ENCODE measurements at regions not wholly inside any gene's neighbourhood (a gene's known extent, or its start where the extent isn't known, plus 50 kb on each side); places are given as distances from the start of the nearest gene placed in this dataset.

DNA sequence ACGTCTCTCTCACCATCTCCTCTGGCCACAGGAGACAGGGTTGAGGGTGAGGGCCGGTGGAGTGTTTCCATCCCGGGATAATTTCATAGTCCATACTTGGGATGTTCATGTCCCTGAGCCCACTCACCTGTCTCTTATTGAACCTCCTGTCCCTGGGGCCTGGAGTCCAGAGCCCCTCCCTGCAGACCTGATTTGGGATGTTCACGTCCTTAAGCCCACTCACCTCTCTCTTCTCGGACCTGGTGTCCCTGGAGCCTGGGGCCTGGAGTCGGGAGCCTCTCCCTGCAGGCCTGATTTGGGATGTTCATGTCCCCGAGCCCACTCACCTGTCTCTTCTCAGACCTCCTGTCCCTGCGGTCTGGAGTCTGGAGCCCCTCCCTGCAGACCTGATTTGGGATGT, 868.2 kb downstream of the BRD1 start:
- H3K27ac ChIP-seq = no peak overlapping the region
- no peaks in the 10 kb centered on the region for H3K4me1 ChIP-seq
- intact Hi-C loops (cut with DNase I; ENCODE audit: low total_unique reads) = no loop called here
- 78 to 85% (median 80%) methylated on average over 8 of the region's 8 CpGs for WGBS, 5 donors
- TF ChIP-seq EP300 (IDR thresholded peaks at IDR 0.05) (no peak), POLR2AphosphoS5 (IDR thresholded peaks at IDR 0.05) (no peak), CTCF (IDR thresholded peaks at IDR 0.05) (no peak), POLR2A (IDR thresholded peaks at IDR 0.05) (no peak)
- no peaks in the 10 kb centered on the region for H3K36me3 ChIP-seq
- peak in 1 of 2 donors; percentile 9 for DNase-seq
- H3K27me3 ChIP-seq = peaks cover 0 to 42% (median 10%) of the 10 kb centered on the region in 3 donors
- no peak overlapping the region for H3K4me3 ChIP-seq
- peaks cover 0 to 12% (median 6%) of the 10 kb centered on the region in 4 donors for H3K9me3 ChIP-seq

DNA sequence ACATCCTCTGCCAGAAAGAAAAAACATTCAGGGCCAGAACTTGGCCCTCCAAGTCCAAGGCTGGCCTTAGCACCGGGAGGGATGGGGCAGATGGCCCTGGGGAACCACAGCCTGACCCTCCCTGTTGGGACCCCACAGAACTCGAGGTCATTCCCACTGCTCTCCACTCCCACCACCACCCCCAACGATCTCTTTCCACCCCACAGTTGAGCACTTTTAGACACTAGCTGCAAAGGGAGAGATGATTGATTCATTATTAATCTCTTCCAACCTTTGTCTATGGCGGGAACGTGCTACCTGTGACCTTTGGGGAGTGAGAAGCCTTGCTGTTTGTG, 869.7 kb downstream of the BRD1 start:
- WGBS, 5 donors = 66 to 78% (median 74%) methylated on average over 5 of the region's 5 CpGs
- H3K36me3 ChIP-seq = no peaks in the 10 kb centered on the region
- no peak overlapping the region for H3K27ac ChIP-seq
- peaks cover 0 to 12% (median 6%) of the 10 kb centered on the region in 4 donors for H3K9me3 ChIP-seq
- H3K4me1 ChIP-seq = no peaks in the 10 kb centered on the region
- DNase-seq = peak in 1 of 2 donors; percentile 4
- TF ChIP-seq EP300 (IDR thresholded peaks at IDR 0.05) (no peak), CTCF (IDR thresholded peaks at IDR 0.05) (no peak), POLR2A (IDR thresholded peaks at IDR 0.05) (no peak), POLR2AphosphoS5 (IDR thresholded peaks at IDR 0.05) (no peak)
- H3K4me3 ChIP-seq = no peak overlapping the region
- peaks cover 0 to 42% (median 10%) of the 10 kb centered on the region in 3 donors for H3K27me3 ChIP-seq
- intact Hi-C loops (cut with DNase I; ENCODE audit: low total_unique reads) = no loop called here

GRCh38 chr22:48957311-48957986, 870.2 kb downstream of the BRD1 start:
- no peak for TF ChIP-seq EP300 (IDR thresholded peaks at IDR 0.05)
- Histone ChIP-seq H3K36me3 (no peaks in the 10 kb centered on the region), H3K4me1 (no peaks in the 10 kb centered on the region), H3K9me3 (peaks cover 0 to 12% (median 6%) of the 10 kb centered on the region in 4 donors), H3K27me3 (peaks cover 0 to 45% (median 10%) of the 10 kb centered on the region in 3 donors), H3K27ac (no peak overlapping the region), H3K4me3 (no peak overlapping the region)
- intact Hi-C loops (cut with DNase I; ENCODE audit: low total_unique reads) = no loop called here
- peak in 1 of 2 donors; percentile 24 for DNase-seq
- WGBS, 5 donors = 88 to 96% (median 94%) methylated on average over 11 to 21 of the region's 21 CpGs

- DNase-seq = peak in 1 of 2 donors; percentile 21
- TF ChIP-seq POLR2AphosphoS5 (IDR thresholded peaks at IDR 0.05) = no peak
- TF ChIP-seq POLR2A (IDR thresholded peaks at IDR 0.05) = no peak
- Histone ChIP-seq H3K27ac (no peak overlapping the region), H3K4me1 (no peaks in the 10 kb centered on the region), H3K27me3 (peaks cover 0 to 37% (median 4%) of the 10 kb centered on the region in 3 donors), H3K9me3 (peaks cover 0 to 11% (median 8%) of the 10 kb centered on the region in 4 donors), H3K4me3 (no peak overlapping the region), H3K36me3 (no peaks in the 10 kb centered on the region)
- WGBS, 5 donors = 79 to 85% (median 83%) methylated on average over 23 to 36 of the region's 36 CpGs
- intact Hi-C loops (cut with DNase I; ENCODE audit: low total_unique reads) = no loop called here
Observed at GRCh38 chr22:48955351-48956311, 872.0 kb downstream of the BRD1 start.

DNA sequence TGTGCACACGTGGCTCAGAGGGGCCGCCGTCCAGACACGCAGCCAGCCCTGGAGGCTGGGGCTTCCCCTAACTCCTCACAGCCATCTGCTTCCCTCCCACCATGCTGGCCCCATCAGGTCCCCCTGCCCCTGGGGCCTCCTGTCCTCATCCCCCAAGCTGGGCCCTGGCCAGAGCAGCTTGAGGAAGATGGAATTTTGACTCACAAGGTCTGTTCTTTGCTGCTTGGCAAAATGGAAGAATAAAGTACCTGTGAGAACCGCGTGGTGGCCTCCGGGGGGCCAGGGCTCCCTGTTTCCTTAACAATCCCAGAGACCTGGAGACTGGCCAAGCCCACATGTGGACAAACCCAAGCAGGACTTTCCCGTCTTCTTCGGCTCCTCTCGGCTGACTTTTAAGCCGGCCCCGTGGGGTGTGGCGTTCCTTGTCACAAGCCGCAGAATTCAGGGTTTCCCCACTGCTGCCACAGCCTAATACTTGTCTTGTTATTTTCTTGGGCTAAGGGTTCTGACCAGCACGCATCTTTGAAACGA, 872.8 kb downstream of the BRD1 start:
- no peak overlapping the region for H3K4me3 ChIP-seq
- TF ChIP-seq EP300 (IDR thresholded peaks at IDR 0.05) (no peak), POLR2AphosphoS5 (IDR thresholded peaks at IDR 0.05) (no peak), POLR2A (IDR thresholded peaks at IDR 0.05) (no peak), CTCF (IDR thresholded peaks at IDR 0.05) (no peak)
- peak; percentile 25 to 43 for DNase-seq
- peaks cover 0 to 37% (median 0%) of the 10 kb centered on the region in 3 donors for H3K27me3 ChIP-seq
- WGBS, 5 donors = 51 to 66% (median 54%) methylated on average over 6 to 16 of the region's 16 CpGs
- H3K4me1 ChIP-seq = no peaks in the 10 kb centered on the region
- H3K27ac ChIP-seq = no peak overlapping the region
- no peaks in the 10 kb centered on the region for H3K36me3 ChIP-seq
- intact Hi-C loops (cut with DNase I; ENCODE audit: low total_unique reads) = no loop called here
- peaks cover 0 to 11% (median 7%) of the 10 kb centered on the region in 4 donors for H3K9me3 ChIP-seq
